ENCODE measurements at regions not wholly inside any gene's neighbourhood (a gene's known extent, or its start where the extent isn't known, plus 50 kb on each side); places are given as distances from the start of the nearest gene placed in this dataset.

GRCh38 chr20:52294106-52294628 is 102.6 kb upstream of the ZFP64 start:
- ATAC-seq = no peak

GRCh38 chr20:52291109-52291508 is 99.5 kb upstream of the ZFP64 start:
- ATAC-seq = no peak

GRCh38 chr20:52290569-52290968 is 99.0 kb upstream of the ZFP64 start:
- ATAC-seq = no peak

GRCh38 chr20:52289956-52290565 is 98.5 kb upstream of the ZFP64 start:
- ATAC-seq = no peak

- no peak for ATAC-seq
Observed at GRCh38 chr20:52280407-52280806, 88.8 kb upstream of the ZFP64 start.

- ATAC-seq = no peak
Observed at GRCh38 chr20:52279706-52280105, 88.1 kb upstream of the ZFP64 start.

- no peak for ATAC-seq
Observed at GRCh38 chr20:52275181-52275691, 83.7 kb upstream of the ZFP64 start.

- no peak for ATAC-seq
Observed at GRCh38 chr20:52270696-52271095, 79.1 kb upstream of the ZFP64 start.

GRCh38 chr20:52270001-52270606 is 78.5 kb upstream of the ZFP64 start:
- no peak for ATAC-seq

GRCh38 chr20:52269321-52269720 is 77.7 kb upstream of the ZFP64 start:
- ATAC-seq = no peak

- no peak for ATAC-seq
Observed at GRCh38 chr20:52268184-52268749, 76.7 kb upstream of the ZFP64 start.

- ATAC-seq = no peak
Observed at GRCh38 chr20:52267418-52267817, 75.8 kb upstream of the ZFP64 start.

GRCh38 chr20:52263757-52264156 is 72.2 kb upstream of the ZFP64 start:
- no peak for ATAC-seq

- no peak for ATAC-seq
Observed at GRCh38 chr20:52261792-52262191, 70.2 kb upstream of the ZFP64 start.

- ATAC-seq = no peak
Observed at GRCh38 chr20:52259295-52259694, 67.7 kb upstream of the ZFP64 start.

- no peak for ATAC-seq
Observed at GRCh38 chr20:52256454-52256853, 64.9 kb upstream of the ZFP64 start.

GRCh38 chr20:52252664-52253063 is 61.1 kb upstream of the ZFP64 start:
- no peak for ATAC-seq

- no peak for ATAC-seq
Observed at GRCh38 chr20:52251827-52252226, 60.2 kb upstream of the ZFP64 start.

GRCh38 chr20:52251136-52251700 is 59.6 kb upstream of the ZFP64 start:
- no peak for ATAC-seq

- ATAC-seq = no peak
Observed at GRCh38 chr20:52247548-52247947, 56.0 kb upstream of the ZFP64 start.

GRCh38 chr20:52246366-52246765 is 54.8 kb upstream of the ZFP64 start:
- no peak for ATAC-seq

- ATAC-seq = no peak
Observed at GRCh38 chr20:52244702-52245101, 53.1 kb upstream of the ZFP64 start.

All from activated CD4-positive, CD25-positive, alpha-beta regulatory T cell treated with anti-CD3 and anti-CD28 coated beads, Interleukin-2, amount 50 U/mL, for 24 hours (primary cell).